Activated T-cell treated with anti-CD3 and anti-CD28 coated beads, Interleukin-2, amount 50 U/mL, for 48 hours (primary cell): ENCODE measurements at regions not wholly inside any gene's neighbourhood (a gene's known extent, or its start where the extent isn't known, plus 50 kb on each side); places are given as distances from the start of the nearest gene placed in this dataset.
"Not testable (repeated sequence)": the region's sequence is repeated elsewhere in the genome, so short reads cannot be mapped to it uniquely, and the experiment has no call there.

Experiments
- DNase-seq, 2 experiments: peaks; one replicate each; pipeline ENCODE4 v3.0.0-alpha.2; 2020

GRCh38 chr17:73855720-73856333 is 211.6 kb upstream of the SDK2 start:
- no peak for DNase-seq

GRCh38 chr17:73856556-73856955 is 212.3 kb upstream of the SDK2 start:
- DNase-seq: no peak

DNA sequence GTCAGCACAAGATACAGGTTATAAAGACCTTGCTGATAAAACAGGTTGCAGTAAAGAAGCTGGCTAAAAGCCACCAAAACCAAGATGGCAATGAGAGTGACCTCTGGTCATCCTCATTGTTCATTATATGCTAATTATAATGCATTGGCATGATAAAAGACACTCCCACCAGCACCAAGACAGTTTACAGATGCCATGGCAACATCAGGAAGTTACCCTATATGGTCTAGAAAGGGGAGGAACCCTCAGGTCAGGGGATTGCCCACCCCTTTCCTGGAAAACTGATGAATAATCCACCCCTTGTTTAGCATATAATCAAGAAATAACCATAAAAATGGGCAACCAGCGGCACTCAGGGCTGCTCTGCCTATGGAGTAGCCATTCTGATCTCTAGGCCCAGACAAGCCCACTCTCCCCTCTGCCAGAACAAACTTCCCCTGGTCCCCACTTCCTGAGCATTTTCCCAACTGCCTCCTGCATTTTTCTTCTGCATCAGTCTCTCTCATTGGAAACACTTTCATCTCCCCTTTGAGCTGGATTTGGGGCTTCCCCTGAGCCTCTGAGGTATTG is 215.3 kb upstream of the SDK2 start:
- DNase-seq: not testable (repeated sequence)

DNA sequence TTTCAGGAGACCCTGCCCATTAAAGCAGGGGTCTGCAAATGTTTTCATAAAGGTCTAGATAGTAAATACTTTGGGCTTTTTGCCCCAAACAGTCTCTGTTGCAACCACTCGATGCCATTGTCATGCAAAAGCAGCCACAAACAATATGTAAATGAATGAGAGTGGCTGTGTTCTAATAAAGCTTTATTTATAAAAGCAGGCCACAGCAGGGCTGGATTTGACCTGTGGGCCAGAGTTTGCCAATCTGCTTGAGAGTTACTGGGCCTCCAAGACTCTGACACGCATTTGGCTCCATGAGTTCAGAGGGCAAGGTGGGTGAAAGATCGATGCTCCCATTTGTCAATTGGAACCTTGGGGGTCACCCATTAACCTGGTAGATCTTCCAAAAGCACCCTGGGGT is 217.3 kb upstream of the SDK2 start:
- no peak for DNase-seq

DNA sequence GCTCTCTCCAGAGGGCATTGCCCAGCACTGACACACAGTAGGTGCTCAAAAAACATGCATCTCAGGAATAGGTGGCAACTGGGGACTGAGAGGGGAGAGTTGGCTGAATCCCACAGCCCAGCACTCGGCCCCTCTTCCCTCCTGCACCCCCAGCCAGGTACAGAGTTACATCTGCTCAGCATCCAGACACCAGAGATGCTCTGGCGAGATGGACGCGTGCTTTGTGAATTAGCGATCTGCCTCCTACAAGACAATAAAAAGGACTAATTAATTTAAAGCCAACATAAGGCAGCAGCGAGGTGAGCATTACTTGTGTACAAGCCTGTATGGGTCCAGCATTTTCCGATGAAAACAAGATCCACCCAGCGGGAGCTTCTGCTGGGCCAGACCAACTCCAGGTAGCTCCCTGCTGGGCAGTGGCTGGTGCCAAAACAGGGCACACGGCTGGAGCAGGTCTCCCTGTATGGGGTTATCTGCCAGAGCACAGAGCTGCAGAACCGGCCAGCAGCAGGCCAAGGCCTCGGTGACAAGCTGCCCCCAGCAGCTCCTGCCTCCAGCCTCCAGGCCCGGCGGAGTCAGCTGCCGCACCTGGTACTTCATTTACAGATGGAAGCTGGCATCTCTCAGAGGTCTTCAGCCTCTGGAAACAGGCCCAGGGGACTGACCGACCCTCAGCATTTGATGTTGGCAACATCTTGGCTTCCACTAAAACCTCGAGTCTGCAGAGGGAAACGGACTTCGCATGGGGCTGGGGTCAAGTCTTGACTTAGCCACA is 219.7 kb upstream of the SDK2 start:
- no peak for DNase-seq

GRCh38 chr17:73865831-73866230 is 221.6 kb upstream of the SDK2 start:
- no peak for DNase-seq

- no peak for DNase-seq
Measured at GRCh38 chr17:73867056-73867455, 222.8 kb upstream of the SDK2 start.

DNA sequence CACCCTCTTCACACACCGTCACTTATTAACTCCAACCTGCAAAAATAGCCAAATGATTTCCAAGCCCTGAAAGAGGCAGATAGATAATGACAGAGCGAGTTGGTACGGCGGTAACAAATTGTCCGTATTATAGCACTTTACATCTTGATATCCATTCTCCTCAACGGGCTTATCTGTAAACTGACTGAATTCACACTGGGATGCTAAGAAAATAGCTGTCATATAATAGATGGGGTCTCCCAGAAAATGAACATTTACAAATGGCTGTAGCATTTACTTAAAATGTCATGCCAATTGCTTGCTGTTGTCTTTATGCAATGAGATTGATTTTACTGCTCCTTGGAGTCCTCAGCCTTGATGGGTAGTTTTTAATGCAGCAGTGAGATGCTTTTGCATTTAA is 225.8 kb upstream of the SDK2 start:
- DNase-seq: no peak

DNA sequence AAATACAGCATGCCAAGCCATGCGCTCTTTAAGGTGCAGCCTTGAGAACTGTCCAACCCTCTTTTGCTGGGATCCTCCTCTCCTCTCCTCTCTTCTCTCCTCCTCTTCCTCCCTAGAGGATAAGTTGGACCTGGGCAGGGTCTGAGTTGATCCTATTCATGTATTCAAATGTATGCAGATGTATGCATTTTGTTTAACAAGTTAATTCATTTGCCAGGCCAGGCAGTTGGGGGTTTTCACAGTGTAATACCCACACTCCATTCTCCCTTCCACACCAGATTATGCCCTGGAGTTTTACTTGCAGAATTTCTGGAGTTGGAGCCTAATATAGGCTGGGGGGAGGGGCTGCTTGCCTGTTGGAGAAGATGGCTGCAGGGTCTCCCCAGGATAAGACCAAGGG is 226.2 kb upstream of the SDK2 start:
- no peak for DNase-seq

- DNase-seq: no peak
Measured at GRCh38 chr17:73872816-73873215, 228.6 kb upstream of the SDK2 start.

GRCh38 chr17:73874008-73874720 is 229.9 kb upstream of the SDK2 start:
- no peak for DNase-seq

DNA sequence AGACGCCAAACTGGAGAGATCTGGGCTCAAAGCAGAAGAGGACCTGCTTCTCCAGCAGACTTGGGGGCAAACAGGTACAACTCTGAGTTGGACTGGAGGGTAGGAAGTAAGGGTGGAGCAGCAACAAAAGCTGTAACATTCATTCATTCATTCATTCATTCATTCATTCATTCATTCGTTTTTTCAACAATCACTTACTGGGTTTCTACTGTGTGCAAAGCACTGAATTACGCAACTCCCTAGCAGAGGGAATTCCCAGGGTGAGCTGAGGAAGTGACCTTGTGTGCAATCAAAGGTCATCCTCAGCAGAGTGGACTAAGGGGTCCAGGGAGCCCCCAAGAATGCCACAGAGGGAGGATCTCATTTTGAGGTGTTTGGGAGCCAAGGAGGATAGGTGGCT is 231.1 kb upstream of the SDK2 start:
- DNase-seq: no peak

GRCh38 chr17:73877962-73878361 is 233.7 kb upstream of the SDK2 start:
- no peak for DNase-seq

DNA sequence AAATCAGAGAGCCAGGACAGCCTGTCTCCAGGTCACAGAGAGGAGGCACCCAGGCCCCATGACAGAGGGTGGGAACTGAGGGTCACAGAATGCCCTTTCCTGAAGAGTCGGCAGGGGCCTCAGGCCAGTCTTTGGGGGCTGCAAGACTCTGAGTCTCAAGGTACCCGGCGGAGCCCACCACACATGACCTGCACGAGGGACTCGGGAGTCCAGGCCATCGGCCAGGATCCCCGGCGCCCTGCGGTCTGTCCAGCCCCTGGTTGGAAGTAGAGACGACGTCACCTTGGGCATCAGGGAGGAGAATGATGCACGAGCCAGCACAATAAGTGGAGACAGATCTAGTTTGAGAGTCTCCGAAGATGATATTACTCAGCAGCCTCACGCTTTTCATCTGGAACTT is 234.7 kb upstream of the SDK2 start:
- no peak for DNase-seq

- DNase-seq: no peak
Measured at GRCh38 chr17:73879987-73880386, 235.7 kb upstream of the SDK2 start.

DNA sequence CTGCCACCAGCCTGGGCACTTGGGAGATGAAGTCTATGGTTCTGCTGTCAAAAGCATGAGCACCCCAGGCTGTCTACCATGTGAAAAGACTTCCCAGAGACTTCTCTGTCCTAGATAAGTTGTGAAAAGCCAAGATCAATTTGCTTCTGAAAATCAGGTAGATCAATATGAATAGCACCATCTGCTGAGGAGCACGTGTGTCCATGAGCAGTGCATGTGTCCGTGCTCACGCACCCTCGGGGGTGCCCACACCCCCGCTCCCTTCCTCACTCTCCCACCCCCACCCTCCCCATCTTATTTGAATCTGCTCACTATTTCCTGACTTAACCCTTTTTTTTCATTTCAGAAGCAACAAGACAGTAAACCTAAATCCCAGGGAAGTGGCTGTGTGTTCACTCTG is 238.3 kb upstream of the SDK2 start:
- DNase-seq: no peak

- no peak for DNase-seq
Measured at GRCh38 chr17:73883175-73883574, 238.9 kb upstream of the SDK2 start.

DNA sequence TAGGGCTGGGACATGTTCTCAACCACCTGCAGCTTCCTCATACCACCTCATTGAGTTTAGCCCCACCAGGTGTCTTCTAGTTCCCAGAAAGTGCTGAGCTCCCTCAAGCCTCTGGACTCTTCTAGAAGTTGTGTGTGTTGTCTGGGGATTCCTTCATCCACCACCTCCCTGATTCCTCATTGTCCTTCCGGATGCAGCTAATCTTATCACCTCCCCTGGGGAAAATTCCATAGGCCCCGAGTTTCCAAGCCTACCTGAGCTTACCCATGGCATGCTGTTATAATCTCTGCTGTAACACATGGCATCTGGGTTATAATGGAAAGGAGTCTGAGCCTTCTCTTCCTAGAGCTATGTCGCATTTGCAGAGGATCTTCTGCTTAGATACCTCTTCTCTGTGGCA is 243.5 kb upstream of the SDK2 start:
- no peak for DNase-seq

DNA sequence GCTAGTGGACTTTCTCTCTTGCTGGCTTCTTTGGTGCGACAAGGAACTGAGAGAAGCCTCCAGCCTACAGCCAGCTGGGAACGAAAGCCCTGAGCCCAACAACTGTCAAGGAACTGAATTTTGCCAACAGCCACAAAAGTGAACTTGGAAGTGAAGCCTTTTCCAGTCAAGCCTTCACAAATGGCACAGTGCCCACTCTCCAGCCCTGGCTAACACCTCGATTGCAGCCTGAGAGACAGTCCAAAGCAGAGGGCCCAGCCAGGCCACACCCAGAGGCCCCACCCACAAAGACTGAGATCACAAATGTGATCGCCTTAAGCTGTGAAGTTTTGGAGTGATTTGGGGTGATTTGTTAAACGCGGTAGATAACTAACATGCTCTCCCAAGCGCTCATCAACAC is 244.6 kb upstream of the SDK2 start:
- no peak for DNase-seq

DNA sequence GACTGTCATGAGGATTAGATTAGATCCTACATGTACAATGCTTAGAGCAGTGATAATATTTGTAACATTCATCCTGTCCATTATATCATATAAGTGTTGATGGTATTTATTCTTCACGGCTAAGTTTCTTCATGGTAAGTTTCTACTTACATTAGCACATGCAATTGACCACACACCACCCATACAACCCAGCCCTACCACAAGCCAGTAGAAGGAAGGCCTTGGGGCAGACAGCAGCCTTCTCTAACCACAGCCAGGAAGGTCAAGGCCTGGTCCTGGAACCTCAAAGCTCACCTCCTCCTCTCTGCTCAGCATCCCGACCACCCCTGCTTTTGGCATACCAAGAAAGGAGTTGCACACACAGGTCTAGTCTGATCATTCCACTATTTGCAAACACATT is 245.2 kb upstream of the SDK2 start:
- no peak for DNase-seq

DNA sequence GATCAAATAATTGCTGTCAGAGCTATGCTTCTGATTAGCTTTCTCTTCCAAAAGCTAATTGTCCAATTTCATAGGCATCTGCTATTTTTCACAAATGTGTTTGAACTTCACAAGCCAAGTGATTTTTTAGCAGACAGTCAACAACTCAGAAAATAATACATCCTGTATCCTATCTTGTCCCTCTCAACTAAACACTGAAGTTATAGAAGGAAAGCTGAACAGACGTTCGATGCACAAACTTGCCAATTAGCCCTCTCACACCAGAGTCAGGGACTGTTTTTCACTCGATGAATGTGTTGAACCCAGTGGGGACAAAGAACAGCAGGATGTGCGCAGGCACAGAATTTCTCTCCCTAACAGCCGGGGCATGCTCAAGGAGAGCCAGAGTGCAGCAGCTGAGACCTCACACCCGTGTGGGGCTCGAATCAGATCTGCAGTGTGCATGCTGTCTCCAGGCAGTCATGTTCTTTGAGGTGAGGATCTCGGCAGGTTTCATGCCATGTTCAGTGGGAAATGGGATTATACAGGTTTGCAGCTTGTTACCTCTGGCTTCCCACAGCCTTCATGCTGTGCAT is 246.7 kb upstream of the SDK2 start:
- DNase-seq: no peak

DNA sequence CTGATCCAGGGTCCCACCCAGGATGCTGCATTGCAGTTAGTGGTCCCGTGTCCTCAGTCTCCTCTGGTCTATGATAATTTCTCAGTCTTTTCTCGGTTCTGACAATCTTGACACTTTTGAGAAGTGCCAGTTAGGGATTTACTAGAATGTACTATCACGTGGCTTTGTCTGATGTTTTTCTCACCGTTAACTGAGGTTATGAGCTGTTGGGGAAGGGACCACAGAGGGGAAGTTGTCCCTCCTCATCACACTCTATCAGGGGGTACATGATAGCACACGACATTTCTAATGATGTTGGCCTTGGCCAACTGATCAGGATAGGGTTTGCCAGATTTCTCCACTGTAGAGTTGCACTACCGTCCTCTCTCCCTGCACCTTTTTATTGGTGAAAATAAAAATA is 250.9 kb upstream of the SDK2 start:
- DNase-seq: no peak

GRCh38 chr17:73896966-73897365 is 252.7 kb upstream of the SDK2 start:
- DNase-seq: no peak

DNA sequence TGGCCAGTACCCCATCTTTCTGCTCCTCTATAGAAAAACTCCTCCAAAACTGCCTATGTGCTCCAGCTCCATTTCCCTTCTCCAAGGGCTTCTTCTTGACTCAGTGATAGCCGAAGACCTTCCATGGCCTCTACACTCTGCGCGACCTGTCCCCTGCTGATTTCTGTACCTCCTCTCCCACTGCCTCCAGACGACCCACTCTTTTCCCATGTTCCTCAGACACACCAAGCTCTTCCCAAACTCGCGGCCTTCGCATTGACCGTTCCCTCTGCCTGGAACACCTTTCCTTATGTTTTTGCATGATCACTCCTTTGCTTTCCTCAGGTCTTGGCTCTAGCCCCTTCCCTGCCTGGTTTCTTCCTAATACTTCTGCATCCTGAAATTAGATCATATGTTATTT is 255.6 kb upstream of the SDK2 start:
- no peak for DNase-seq
